HG03571 (cell line): ENCODE measurements at regions not wholly inside any gene's neighbourhood (a gene's known extent, or its start where the extent isn't known, plus 50 kb on each side); places are given as distances from the start of the nearest gene placed in this dataset.
A peak's percentile ranks its signal among the peaks of the same experiment; 100 is the strongest.
"Not testable (repeated sequence)": the region's sequence is repeated elsewhere in the genome, so short reads cannot be mapped to it uniquely, and the experiment has no call there.

Source experiments
- ATAC-seq: cut with Tn5 transposase; IDR thresholded peaks from one replicate; pipeline ENCODE4 v1.9.1; 2021; ENCODE audit not compliant: unreplicated experiment

- ATAC-seq: peak; percentile 81
These were observed 305.5 kb upstream of the SEMA6A start for GRCh38 chr5:116880150-116880549.

DNA sequence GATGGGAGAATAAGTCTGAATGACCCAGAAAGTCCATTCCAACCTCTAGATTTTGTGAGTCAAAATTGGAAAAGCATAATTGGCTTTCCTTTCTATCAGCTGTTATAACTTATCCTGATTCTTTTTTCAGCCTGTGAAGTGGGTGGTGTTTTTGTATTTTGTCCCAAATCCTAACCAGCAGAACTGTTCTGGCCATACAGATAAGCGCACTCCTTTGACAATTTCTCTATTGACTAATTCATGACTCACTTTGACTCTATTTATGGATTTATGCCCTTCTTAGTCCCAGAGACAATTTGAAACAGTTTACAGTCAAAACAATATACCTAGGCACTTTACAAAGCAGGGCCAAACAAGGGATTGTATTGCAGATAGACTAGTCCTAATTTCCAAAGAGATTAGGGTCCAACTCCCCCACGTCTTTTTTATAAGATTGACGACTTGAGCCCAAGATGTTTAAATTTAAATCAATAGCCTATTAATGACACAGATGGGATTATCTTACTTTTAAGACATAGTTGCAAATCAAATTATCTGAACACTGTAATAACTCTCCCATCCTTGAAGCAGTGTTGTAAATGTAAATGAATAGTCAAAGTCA is 301.7 kb upstream of the SEMA6A start:
- ATAC-seq: no peak

DNA sequence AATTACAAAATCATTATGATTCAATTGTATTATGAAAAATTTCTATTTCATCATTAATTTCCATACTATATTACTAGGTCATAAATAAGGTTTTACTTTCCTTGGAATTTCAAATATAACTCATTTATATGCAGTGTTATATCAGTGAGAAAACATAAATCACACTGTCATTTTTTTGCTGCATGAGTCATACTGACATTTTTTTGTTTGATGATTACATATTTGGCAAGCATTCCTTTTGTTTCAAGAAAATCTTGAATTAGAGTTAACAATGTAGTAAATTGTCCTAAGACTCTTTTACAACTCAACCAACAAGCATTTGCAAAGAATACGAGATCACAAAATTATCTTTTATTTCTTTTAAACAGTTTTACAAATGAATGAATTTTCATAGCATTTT is 298.4 kb upstream of the SEMA6A start:
- no peak for ATAC-seq

GRCh38 chr5:116872486-116872885 is 297.9 kb upstream of the SEMA6A start:
- ATAC-seq: no peak

DNA sequence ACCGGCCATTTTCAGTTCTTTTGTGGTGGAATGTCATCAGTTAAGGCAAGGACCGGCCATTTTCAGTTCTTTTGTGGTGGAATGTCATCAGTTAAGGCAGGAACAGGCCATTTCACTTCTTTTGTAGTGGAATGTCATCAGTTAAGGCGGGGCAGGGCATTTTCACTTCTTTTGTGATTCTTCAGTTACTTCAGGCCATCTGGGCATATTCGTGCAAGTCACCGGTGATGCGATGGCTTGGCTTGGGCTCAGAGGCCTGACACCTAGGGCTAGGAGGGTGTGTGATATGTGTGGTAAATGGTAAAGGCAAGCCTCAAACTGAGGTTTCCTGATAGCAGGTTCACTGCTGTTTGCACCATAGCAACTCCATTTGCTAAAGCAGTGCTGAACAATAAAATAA is 293.2 kb upstream of the SEMA6A start:
- not testable (repeated sequence) for ATAC-seq

DNA sequence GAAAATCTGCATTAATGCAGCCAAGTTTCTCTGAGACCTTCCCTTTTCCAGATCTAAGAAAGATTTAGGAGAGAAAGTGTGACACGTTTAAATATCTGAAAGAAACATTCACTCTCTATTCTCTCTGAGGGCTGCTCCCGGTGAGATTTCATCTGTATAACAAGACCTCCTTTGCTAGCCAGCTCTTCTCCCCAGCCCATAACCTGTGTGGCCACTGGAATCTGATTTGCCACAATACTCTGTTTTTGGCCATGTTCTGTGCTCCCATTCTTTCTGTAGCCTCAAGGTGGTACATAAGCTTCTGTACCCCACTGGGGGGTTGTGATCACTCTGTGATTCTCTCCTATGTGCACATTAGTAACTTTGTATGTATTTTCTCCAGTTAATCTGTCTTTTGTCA is 291.0 kb upstream of the SEMA6A start:
- ATAC-seq: no peak

GRCh38 chr5:116864838-116865190 is 290.2 kb upstream of the SEMA6A start:
- no peak for ATAC-seq

- no peak for ATAC-seq
These were observed 289.7 kb upstream of the SEMA6A start for GRCh38 chr5:116864157-116864837.

DNA sequence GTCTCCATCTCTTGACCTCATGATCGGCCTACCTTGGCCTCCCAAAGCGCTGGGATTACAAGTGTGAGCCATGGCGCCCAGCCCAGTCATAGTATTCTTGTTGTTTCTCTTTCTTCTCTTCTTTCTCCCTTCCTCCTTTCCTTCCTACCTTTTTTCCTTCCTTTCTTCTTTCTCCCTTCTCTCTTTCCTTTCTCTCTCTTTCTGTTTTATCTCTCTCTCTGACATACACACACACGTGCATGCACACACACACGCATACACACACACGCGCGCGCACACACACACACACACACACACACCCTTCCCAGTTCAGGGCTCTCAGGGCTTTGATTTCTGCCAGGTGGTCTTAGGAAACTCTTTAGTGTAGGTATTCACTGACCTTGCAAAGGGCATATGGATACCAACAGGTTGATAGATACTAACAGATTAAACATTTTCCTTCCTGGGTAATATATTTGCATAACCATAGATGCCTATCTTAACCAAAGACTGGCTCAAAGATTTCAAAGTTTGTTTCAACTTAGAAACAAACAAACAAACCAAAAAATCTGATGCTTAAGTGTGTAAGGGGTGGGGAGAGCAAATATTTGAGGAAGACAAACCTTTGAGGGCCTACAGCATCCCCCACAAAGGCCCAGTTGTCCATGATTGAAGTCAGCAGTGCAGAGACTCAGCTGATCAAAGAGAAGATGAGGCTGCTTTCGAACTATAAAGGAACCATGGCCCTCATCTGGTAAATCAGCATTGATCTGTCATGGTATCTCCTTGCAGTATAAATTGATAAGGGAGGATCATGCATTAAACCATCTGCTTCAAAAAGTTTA is 288.2 kb upstream of the SEMA6A start:
- ATAC-seq: no peak

GRCh38 chr5:116861666-116862065 is 287.0 kb upstream of the SEMA6A start:
- ATAC-seq: no peak

- ATAC-seq: no peak
These were observed 286.5 kb upstream of the SEMA6A start for GRCh38 chr5:116861097-116861496.

DNA sequence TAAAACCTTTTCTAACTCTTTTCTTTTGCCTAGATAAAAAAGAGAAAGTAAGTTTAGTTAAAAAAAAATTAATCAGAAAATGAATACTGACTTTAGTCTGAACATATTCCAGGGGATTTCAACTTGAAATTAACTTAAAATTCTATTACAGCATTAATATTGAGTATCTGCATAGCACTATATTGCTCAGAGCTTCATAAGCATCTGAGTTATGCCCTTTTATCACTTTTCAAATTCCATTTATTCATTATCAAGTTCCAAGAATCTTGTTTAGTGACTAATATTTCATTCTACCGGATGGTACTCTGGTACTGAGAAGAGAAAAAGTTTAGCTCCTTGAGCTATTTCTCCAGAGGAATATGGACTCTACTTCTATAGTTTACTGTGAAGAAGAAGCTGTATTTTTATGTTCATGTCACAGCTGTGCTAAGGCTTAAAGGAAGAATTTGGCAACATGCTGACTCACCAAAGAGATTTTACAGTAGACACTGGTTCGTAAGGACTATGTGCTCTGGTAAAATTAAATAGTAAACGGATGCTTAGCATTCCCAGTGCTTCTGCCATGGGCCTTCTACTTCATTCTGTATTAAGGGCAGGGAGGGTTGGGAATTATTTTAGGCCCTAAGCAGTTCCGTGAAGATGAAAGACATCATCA is 285.2 kb upstream of the SEMA6A start:
- ATAC-seq: no peak

- no peak for ATAC-seq
These were observed 284.2 kb upstream of the SEMA6A start for GRCh38 chr5:116858705-116859333.

- not testable (repeated sequence) for ATAC-seq
These were observed 283.4 kb upstream of the SEMA6A start for GRCh38 chr5:116858020-116858419.

- ATAC-seq: no peak
These were observed 281.6 kb upstream of the SEMA6A start for GRCh38 chr5:116856271-116856670.

DNA sequence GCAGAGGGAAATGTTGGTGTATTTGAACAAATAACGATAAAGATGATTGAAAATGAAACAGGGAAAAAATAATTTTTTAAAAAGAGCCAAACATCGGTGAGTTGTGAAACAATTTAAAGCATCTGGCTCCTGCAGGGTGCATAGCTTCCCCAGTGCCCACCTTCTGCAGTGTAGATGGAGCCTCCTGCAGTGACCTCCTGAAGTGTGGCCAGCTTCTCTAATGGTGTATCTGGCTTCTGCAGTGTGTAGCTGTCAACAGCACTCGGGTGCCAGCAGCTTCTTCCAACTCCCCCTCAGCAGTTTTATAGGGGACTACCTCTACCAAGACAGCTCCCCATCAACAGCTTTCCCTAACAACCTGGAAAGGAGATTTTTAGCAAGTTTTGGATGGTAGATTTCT is 279.4 kb upstream of the SEMA6A start:
- ATAC-seq: no peak

- no peak for ATAC-seq
These were observed 274.4 kb upstream of the SEMA6A start for GRCh38 chr5:116848954-116849581.

DNA sequence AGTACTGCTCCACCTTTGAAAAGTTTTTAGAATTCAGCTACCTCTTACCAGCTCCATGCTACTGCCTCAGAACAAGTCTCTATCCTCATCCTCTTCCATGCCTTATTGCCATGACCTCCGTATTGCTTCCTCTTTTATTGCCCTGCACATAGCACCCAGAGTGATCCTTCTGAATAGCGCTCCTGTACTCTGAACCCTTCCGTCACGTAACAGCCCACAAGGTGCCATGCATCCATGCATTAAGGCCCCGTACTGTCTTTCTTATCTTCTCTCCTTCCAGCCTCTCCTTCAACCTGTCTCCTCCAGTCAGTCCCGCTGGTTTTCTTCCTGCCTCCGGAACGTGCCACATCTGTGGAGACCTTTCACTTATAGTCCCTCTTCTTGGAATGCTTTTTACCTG is 273.3 kb upstream of the SEMA6A start:
- ATAC-seq: no peak

- no peak for ATAC-seq
These were observed 269.4 kb upstream of the SEMA6A start for GRCh38 chr5:116844015-116844414.

GRCh38 chr5:116842514-116842961 is 267.9 kb upstream of the SEMA6A start:
- no peak for ATAC-seq

DNA sequence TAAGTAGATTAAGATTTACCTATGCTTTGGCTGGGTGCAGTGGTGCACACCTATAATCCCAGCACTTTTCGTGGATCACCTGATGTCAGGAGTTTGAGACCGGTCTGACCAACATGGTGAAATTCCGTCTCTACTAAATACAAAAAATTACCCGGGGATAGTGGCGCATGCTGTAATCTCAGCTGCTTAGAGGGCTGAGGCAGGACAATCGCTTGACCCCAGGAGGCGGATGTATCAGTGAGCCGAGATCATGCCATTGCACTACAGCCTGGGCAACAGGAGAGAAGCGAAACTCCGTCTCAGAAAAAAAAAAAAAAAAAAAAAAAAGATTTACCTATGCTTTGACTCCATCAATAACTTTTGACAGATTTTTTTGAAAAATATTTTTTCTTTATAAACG is 267.1 kb upstream of the SEMA6A start:
- no peak for ATAC-seq
